A673 (cell line): ENCODE measurements at regions not wholly inside any gene's neighbourhood (a gene's known extent, or its start where the extent isn't known, plus 50 kb on each side); places are given as distances from the start of the nearest gene placed in this dataset.

ENCODE experiments used
- BruUV-seq: library from RNA; stranded (reverse); fragments of 400-500 nt; replicated peaks from 2 replicates; lab custom pipeline; 2021; lab: Mats Ljungman, UMichigan
- CTCF ChIA-PET: fragments of 300-600 bp; sonication (Branson Sonifier 250); formaldehyde crosslinking; loops from one replicate; lab custom pipeline; 2022; ENCODE audit warnings: antibody characterized with exemption; lab: Charles Lee
- POLR2A ChIA-PET: fragments of 300-600 bp; sonication (Branson Sonifier 250); formaldehyde crosslinking; loops from one replicate; lab custom pipeline; 2022; ENCODE audit warnings: antibody characterized with exemption; ENCODE audit not compliant: low non-redundant PET; lab: Charles Lee
- DNase-seq: peaks from one replicate; pipeline ENCODE4 v3.0.0-alpha.2; 2015; ENCODE audit warnings: low spot score
- H3K27ac ChIP-seq: fragments of 200-600 bp; sonication (generic); 2 replicates; pipeline ENCODE4 v1.5.1; 2016; ENCODE audit warnings: mixed run types, low read depth, mild to moderate bottlenecking, mixed read lengths, antibody characterized with exemption, low read length; ENCODE audit not compliant: poor library complexity, severe bottlenecking
- H3K27me3 ChIP-seq: fragments of 200-600 bp; sonication (generic); replicated peaks from 2 replicates; pipeline ENCODE4 v1.6.1; 2017; ENCODE audit warnings: mixed run types, low read depth, mild to moderate bottlenecking, mixed read lengths, antibody characterized with exemption, low read length; ENCODE audit not compliant: insufficient read depth, poor library complexity
- H3K36me3 ChIP-seq: fragments of 200-600 bp; sonication (generic); 2 replicates; pipeline ENCODE4 v1.6.1; 2016; ENCODE audit warnings: mixed run types, mild to moderate bottlenecking, mixed read lengths, antibody characterized with exemption, low read length; ENCODE audit not compliant: insufficient read depth, poor library complexity, severe bottlenecking
- H3K4me1 ChIP-seq: fragments of 200-600 bp; sonication (generic); 2 replicates; pipeline ENCODE4 v1.6.1; 2017; ENCODE audit warnings: mixed run types, mild to moderate bottlenecking, mixed read lengths, antibody characterized with exemption, low read length; ENCODE audit not compliant: insufficient read depth, poor library complexity, severe bottlenecking
- H3K4me3 ChIP-seq: fragments of 200-600 bp; sonication (generic); 2 replicates; pipeline ENCODE4 v1.5.1; 2016; ENCODE audit warnings: low read depth, mixed run types, mild to moderate bottlenecking, mixed read lengths, low read length; ENCODE audit not compliant: poor library complexity, severe bottlenecking
- H3K9me3 ChIP-seq: fragments of 200-600 bp; sonication (generic); 2 replicates; pipeline ENCODE4 v1.6.1; 2016; ENCODE audit warnings: mixed run types, low read depth, mild to moderate bottlenecking, mixed read lengths, antibody characterized with exemption, low read length; ENCODE audit not compliant: poor library complexity, severe bottlenecking
- CTCF ChIP-seq: fragments of 300-800, 200-600 bp; sonication (generic); conservative IDR thresholded peaks from 2 replicates; pipeline ENCODE4 v1.5.1; 2017; ENCODE audit warnings: low read depth, mild to moderate bottlenecking, antibody characterized with exemption, low read length, moderate library complexity, mixed read lengths
- EZH2 ChIP-seq: fragments of 200-600 bp; sonication (generic); IDR thresholded peaks from 2 replicates; pipeline ENCODE4 v1.6.1; 2017; ENCODE audit warnings: borderline replicate concordance, low read depth, mild to moderate bottlenecking, mixed read lengths, antibody characterized with exemption, low read length; ENCODE audit not compliant: poor library complexity, severe bottlenecking
- intact Hi-C: fragments of 100-400 bp; cut with micrococcal nuclease; formaldehyde crosslinking; loops from one replicate; pipeline ENCODE4 v1.10.0; 2022; ENCODE audit not compliant: unreplicated experiment

- no TSS peak for BruUV-seq
- Histone ChIP-seq H3K27me3 (no peaks in the 10 kb centered on the region), H3K27ac (no peak overlapping the region), H3K9me3 (no peaks in the 10 kb centered on the region), H3K4me1 (no peaks in the 10 kb centered on the region), H3K4me3 (no peak overlapping the region), H3K36me3 (no peaks in the 10 kb centered on the region)
- ChIA-PET CTCF (no interaction called here), POLR2A (no interaction called here)
- intact Hi-C loops = no loop called here
- DNase-seq = no peak
- TF ChIP-seq CTCF (no peak), EZH2 (no peak)
Observed at GRCh38 chr5:158022837-158023236, 163.9 kb upstream of the CLINT1 start.

GRCh38 chr5:158022393-158022792, 163.4 kb upstream of the CLINT1 start:
- H3K36me3 ChIP-seq = no peaks in the 10 kb centered on the region
- no peaks in the 10 kb centered on the region for H3K4me1 ChIP-seq
- CTCF ChIA-PET = no interaction called here
- no peaks in the 10 kb centered on the region for H3K27me3 ChIP-seq
- no peaks in the 10 kb centered on the region for H3K9me3 ChIP-seq
- POLR2A ChIA-PET = no interaction called here
- no peak overlapping the region for H3K27ac ChIP-seq
- TF ChIP-seq CTCF (no peak), EZH2 (no peak)
- intact Hi-C loops = no loop called here
- no peak overlapping the region for H3K4me3 ChIP-seq
- DNase-seq = no peak
- no TSS peak for BruUV-seq

- TF ChIP-seq EZH2 (no peak), CTCF (no peak)
- no TSS peak for BruUV-seq
- H3K4me1 ChIP-seq = no peaks in the 10 kb centered on the region
- H3K9me3 ChIP-seq = no peaks in the 10 kb centered on the region
- ChIA-PET CTCF (interaction anchor here (0.6 kb wide), 1 partner anchor 1095 kb away, joined by 3 read pairs; no protein-coding TSS in a partner anchor), POLR2A (no interaction called here)
- H3K36me3 ChIP-seq = no peaks in the 10 kb centered on the region
- DNase-seq = no peak
- no peak overlapping the region for H3K27ac ChIP-seq
- intact Hi-C loops = no loop called here
- no peaks in the 10 kb centered on the region for H3K27me3 ChIP-seq
- H3K4me3 ChIP-seq = no peak overlapping the region
Observed at GRCh38 chr5:158020555-158021418, 161.8 kb upstream of the CLINT1 start.
